Inflammatory macrophage treated with lipopolysaccharide for 1 hour (primary cell): ENCODE measurements at regions not wholly inside any gene's neighbourhood (a gene's known extent, or its start where the extent isn't known, plus 50 kb on each side); places are given as distances from the start of the nearest gene placed in this dataset.
"Not testable (repeated sequence)": the region's sequence is repeated elsewhere in the genome, so short reads cannot be mapped to it uniquely, and the experiment has no call there.

Source experiments
- DNase-seq, 2 donors: peaks; one replicate each; pipeline ENCODE4 v3.0.0-alpha.2; 2020 to 2022

DNA sequence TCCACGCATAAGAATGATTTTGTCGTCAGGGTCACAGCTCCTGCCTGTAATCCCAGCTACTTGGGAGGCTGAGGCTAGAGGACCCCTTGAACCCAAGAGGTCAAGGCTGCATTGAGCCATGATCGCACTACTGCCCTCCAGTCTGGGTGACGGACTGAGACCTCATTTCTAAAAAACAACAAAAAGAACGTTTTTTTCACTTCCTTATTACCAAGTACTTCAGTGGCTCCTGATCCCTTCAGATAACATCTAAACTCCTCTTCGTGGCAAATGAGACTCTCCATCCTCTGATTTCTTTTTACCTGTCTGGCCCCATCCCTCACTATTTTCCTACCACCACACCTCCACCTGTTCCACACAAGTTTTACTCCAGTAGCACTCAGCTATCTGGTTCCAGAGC lies 105.4 kb upstream of the TLK1 start:
- DNase-seq: no peak

DNA sequence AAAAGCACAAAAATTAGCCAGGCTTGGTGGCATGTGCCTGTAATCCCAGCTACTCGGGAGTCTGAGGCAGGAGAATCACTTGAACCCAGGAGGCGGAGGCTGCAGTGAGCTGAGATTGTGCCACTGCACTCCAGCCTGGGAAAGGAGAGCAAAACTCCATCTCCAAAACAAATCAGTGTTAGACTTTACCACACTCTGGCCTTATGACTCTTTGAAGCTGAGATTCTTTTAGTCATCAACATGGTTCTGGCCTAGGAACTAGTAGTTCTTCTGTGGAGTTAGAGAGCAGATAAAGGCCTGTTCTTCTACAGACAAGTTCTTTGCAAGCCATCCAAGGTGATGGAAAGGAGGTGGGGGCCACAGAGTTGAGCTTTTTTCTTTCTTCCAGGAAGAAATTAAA lies 100.8 kb upstream of the TLK1 start:
- DNase-seq: not testable (repeated sequence)

DNA sequence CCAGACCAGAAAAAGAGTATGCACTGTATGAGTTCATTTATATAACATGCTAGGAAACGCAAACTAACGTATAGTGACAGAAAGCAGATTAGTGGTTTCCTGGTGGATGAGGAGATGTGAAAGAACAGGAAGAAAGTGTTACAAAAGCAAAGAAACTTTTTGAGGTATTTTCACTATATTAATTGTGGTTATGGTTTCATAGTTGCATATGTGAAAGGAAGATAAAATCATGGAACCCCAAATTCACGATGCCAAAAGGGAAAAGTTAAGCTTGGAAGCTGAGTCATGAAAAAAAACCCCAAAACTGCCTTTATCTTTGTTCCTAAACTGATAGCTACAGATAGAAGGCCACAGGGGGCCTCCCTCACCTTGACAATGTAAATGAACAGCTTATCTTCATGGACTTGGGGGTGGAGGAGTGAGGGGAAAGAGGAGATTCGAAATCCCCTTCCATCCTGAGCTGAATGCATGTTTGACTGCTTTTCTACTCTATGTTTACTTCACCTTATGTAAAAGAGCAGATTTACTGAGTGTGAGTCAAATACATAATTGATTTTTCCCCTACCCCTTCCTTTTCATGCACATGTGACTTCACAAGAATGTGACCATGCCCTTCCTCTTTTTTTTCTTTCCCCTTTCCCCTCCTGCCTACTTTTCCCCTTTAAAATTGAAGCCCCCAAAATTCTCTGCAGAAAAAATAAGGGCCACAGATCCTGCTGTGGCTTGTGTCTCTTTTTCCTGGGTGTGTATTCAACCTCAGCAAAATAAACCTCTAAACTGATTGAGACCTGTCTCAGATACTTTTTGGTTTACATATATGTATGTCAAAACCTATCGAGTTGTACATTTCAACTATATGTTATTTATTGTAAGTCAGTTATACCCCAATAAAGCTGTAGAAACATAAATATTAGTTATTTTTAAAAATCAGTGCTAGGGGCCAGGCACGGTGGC lies 100.1 kb upstream of the TLK1 start:
- no peak for DNase-seq

DNA sequence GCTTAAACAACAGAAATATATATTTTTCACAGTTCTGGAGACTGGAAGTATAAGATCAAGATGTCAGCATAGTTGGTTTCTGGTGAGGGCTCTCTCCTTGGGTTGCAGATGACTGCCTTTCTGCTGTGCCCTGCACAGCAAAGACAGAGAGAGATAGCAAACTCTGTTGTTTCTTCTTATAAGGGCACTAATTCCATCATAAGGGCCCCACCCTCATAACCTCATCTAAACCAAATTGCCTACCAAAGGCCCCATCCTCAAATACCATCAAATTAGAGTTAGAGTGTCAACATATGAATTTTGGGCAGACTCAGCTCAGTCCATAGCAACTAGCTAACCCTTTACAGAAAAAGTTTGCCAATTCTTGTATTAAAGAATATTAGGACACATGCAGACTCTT lies 94.0 kb upstream of the TLK1 start:
- no peak for DNase-seq

DNA sequence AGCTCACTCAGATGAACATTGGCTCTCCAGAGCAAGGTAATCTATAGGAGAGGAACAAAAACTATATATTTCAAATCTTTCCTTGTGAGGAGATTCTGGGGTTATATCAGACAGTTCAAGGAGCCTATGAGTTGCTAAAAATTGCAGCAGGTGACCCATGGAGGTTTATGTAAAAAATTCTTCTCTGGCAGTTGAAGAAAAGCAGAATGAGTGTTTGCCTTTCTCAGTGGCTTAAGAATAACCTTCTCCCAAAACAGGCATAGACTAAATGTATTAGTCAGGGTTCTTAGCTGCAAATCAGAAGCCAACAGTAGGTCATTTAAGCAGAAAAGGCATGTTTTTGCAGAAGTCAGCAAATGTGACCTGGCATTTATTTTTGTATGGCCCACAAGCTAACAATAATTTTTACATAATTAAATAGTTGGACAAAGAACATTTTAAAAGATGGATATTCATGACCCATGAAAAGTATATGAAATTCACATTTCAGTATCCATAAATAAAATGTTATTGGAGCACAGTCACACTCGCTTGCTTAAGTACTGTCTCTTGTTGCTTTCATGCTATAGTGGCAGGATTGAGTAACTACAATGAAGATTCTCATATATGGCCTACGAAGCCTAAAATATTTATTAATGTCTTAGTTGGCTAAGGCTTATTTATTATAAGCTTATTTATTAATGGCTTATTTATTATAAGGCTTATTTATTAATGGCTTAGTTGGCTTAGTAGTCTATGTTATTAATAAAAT lies 93.4 kb upstream of the TLK1 start:
- DNase-seq: no peak

DNA sequence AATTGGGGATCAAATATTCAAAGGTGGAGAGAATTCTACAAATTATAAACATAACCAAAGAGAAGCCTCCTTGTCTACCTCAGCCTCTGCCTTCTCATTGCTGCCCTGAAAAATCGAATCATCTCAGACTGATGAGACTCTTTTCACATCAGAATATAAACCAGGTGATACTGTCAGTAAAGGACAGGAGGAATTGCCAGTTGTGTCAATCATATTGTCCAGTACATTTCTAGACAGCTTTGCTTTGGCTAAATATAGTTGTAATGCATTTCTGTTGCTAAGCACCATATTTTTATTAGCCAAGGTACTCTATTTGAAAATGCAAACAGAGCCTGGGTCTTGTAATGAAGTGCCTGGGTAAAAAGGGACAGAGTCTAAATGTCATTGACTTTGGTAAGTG lies 92.6 kb upstream of the TLK1 start:
- DNase-seq: no peak

DNA sequence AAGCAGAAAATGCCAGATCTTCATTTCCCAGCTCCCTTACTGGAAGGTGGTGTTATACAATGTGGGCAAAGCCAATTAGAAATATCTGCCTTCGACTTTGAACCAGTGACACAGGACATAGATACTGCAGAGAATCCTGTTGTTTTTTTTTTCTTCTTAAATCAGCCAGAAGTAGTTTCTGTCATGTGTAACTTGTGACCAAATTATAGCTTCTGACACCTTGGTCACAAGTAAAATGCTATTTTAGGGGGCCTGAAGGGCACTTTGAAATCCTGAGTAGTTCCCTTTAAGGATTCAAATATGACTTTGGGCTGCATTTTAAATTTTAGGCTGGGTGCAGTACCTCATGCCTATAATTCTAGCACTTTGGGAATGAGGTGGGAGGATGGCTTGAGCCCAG lies 89.0 kb upstream of the TLK1 start:
- DNase-seq: no peak

DNA sequence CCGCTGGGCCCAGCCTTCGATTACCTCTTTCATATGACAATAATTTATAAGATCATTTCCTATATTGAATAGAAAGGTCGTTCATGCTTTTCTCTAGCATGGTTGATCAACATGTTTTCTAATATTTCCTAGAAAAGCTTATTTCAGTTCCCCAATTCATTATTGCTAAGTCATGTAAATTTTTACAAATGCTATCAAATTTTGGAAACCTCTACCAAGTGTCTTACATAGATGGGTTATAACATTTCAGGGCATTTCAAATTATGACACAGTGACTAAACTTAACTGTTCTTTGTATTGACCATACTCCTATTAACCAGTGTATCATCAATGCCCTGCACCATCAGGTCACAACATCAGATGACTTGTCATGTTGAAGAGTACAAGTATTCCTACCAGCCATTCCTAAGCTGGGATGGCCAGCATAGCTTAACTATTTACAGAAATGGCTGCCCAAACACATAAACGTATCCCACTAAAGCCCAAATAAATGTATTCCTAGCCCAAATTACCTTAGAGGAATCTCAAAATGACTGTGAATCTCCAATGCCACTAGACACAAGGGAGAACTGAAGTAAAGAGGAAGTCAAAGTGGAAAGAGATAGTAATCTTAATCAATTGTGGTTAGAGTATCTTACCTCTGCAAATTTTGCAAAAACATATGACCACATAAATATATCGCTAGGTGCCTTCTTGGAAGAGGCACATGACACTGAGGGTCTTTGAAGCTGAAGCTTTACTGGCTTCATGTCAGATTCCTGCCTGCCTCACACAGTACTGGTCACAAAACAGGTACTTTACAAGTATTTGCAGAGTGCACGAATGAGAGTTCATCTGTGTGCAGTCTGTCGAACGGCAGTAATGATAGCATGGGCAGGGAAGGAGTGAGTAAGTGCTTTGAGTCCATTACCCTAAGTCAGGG lies 87.3 kb upstream of the TLK1 start:
- DNase-seq: peak in 1 of 2 donors; percentile 24

DNA sequence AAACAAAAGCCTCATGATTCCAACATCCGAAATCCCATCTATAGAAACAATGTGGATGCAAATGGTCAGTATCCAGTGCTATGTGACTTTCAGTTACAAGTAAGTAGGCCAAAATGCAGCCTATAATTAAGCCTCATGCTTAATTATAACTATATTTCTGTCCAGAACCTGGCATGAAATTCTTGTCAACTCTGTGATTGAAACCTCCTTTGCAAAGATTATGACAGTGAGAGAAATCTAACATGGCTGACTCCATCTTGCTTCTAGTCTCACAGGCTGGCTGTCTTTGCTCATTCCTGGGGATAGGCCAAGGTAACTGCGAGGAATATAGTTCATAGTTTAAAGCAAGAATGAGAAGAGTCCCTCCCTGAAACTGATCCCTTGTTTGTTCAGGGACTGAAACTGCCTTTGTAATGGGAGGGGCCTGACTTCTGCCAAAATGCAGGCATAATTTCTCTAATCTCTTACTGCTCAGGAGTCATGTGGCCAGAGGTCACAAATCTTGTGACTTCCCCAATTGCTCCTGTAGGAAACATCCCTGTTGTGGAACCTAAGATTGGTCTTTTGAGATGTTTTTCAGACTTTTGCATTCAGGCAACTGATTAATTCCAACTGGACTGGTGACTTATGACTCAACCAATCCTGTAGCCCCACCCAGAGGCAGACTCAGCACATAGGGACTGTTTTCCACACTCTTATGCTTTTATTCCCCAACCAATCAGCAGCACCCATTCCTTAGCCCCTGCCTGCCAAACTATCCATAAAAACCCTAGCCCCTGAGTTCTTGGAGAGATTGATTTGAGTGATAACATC lies 84.5 kb upstream of the TLK1 start:
- DNase-seq: peak; percentile 45 to 75

DNA sequence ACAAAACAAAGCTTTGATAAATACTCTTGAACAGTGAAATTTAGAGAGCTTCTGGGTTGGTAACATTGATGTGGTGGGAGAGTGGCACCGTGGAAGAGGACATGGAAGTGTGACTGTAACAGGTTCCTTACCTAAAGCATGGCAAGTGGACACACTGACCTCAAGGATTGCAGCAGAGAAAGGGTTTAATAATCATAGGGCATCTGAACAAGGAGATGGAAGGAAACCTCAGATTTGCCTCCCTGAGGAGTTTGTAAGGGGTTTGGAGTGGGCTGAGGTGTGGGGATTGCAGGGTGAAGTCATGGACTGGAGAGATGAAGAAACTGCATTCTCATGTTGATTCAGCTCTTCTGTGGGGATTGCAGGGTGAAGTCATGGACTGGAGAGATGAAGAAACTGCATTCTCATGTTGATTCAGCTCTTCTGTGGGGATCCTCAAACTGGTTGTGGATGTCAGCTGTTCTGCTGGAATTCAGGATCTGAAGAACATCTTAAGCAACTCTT lies 83.8 kb upstream of the TLK1 start:
- peak; percentile 81 to 89 for DNase-seq

DNA sequence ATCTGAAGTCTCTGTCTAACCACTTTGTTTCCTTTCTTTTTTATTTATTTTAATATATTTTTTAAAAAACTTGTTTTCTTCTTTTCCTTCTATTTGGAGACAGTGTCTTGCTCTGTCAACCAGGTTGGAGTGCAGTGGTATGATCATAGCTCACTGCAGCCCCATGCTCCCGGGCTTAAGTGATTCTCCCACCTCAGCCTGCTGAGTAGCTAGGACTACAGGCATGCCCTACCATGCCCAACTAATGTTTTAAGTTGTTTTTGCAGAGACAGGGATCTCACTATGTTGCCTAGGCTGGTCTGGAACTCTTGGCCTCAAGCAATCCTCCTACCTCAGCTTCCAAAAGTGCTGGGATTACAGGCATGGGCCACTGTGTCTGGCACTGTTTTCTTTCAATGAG lies 81.1 kb upstream of the TLK1 start:
- no peak for DNase-seq

DNA sequence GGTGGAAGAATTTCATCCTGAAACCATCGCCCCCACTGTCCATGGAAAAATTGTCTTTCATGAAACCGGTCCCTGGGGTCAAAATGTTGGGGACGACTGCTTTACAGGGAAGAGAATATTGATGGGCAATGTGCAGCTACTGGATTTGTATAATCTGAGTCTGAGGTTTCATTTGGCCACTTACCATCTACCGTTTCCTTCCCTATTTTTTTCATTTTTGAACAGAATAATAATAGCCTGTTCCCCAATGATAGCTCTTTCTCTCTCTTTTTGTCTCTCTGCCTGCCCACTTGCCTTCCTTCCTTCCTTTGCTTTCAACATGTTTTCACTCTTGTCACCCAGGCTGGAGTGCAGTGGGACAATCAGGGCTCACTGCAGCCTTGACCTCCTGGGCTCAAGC lies 78.3 kb upstream of the TLK1 start:
- DNase-seq: no peak

DNA sequence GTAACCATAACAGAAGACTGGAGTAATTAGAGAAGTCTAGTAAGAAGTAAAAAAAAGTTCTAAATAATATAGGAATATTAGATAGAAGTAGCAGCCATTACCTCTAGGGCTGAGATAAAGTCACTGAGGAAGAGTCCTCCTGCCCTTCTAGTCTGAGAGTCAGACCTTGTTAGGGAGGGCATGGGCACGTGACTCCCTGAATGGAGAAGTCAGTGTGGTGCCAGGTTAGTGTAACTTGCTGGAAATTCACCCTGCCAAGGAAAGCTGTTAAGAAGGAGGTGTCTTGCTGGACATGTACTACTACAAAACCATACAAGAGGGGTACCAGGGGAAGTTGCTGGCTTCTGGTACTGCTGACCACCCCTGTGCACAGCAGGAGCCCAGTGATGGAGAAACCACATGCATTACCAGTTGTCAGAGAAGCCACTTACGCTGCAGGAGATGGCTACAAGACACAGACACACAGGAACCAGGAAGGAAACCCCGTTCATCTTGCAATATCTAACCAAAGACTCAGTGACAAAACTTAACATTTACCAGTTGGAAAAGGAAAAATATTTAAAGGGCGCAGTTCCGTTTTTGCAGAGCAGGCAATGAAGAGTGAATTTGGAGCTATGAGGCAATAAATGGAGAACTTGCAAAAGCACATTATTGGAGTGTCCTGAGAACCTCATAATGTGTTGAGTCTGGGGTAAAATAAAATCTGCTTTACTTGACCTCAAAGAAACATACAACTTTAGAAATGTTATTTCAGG lies 77.2 kb upstream of the TLK1 start:
- DNase-seq: peak in 1 of 2 donors; percentile 30

DNA sequence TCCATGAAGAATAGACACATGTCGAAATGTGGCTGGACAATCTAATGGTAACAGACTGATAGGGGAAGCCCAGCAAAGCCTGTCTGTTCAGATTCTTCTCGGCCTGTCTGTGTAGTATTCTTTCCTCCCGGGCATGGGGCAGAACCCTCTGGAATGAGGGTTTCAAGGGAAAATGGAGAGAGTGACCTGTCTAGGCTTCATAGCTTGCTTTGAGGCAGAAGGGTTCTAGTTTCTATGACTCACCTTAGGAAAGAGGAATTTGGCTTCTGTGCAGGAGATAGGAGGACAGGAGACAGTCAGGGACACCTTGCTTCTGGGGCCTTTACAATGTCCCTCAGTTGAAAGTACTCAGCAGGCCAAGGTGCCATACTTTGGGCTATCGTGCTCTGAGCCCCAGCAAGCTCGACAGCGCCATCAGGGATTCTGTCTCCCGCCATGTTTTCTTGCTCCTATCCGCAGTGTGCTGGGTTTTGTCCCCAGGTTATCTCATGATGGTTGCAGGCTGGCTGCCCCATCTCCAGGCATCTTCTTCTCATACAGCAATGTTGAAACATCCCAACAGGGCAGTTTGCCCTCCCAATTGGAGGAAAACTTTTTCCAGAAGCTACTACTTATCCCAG lies 74.7 kb upstream of the TLK1 start:
- no peak for DNase-seq

DNA sequence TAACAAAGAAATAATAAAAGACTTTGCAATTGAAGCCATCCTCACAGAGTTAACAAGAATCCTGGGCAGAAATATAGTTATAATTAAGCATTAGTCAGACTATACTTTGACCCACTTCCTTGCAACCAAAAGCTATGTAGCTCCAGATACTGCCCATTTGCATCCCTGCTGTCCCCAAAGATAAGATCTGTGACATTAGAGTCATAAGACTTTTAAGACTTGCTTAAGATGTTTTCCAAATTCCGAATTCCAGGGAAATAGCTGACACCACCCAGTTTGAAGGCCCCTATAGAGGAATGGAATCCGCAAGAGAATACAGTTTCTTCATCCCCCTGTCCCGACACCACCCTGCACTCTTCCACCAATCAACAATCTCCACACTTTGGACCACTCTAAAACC lies 69.5 kb upstream of the TLK1 start:
- DNase-seq: no peak

DNA sequence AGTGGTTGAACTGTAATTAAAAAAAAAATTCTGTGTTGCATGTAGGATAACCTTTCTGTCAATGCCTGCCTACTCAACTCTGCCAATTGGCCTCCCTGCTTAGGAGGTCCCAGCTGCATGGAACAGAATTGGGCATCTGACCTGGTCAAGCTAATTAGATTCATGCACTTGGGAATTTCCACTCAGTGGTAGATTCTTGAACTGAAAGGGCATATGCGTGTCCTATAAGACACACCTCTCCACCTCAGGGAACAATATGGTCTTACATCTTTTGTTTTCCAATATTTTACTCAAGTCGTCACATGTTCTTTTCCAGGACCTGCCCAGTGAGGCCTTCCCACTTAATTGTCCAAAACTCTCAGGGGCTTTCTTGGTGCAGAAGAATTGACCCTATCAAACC lies 68.1 kb upstream of the TLK1 start:
- DNase-seq: no peak

DNA sequence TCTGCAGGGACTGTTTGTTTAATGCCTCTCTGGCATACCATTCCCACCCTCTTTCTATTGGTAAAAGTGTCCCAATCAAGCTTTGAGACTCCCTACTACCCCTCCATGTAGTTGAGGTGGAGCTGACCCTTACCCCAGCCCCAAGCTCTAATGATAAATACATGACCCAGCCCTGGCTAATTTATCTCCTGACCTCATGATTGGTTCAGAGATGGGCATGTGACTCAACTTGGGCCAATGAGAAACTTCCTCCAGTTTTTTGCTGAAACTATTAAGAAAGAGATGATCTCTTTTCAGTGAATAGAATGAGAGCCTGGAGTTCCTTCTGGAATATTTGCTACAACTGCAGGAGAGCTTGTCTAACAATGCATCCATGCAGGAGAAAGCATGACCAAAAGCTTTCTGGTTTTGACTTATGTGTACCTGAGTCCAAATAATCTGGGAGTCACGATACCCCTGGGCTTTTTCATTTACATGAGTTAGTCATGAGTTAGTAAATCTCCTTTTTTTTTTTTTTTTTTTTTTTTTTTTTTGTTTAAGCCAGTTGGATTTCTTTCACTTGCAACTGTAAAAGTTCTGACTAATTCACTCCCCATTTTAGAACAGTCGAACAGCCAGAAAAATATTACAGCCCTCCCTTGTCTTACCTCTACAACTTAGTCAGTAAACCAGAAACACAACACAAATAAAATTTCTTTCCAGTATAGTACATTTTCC lies 66.5 kb upstream of the TLK1 start:
- DNase-seq: no peak

DNA sequence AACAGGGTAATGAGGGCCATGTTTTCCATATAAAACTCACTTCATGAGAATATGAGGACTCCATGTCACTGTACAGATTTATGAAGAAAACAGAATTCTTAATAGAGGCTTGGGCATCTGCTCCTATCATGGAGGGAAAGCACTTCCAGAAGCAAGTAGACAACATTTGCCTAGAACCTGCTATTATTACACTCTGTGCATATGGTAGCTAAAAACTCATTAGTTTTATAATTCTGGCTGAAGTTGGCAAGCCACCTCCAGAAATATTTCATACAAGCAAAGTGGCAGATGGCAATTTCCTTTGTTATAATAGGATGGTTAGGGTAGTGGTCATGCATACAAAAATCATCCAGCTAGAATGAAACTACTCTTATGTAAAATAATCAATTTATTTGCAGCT lies 65.8 kb upstream of the TLK1 start:
- DNase-seq: no peak

DNA sequence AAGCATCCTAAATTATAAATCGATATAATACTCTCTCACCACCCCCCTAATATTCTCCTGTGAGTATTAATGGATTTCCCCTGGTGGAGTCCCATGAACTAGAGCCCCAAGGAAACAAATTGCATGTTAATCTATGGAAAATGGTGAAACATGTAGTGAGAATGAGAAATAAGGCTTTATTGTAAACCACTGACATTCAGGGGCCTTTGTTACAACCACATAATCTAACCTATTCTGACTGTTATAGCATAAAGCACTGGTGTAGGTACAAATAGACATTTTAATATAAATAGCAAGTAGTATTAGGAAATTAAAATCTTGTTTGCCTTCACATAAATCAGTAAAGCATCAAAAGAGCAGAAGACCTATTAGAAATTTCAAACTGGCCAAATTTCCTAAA lies 65.3 kb upstream of the TLK1 start:
- DNase-seq: peak in 1 of 2 donors; percentile 35
